H1 (cell line): ENCODE measurements at regions not wholly inside any gene's neighbourhood (a gene's known extent, or its start where the extent isn't known, plus 50 kb on each side); places are given as distances from the start of the nearest gene placed in this dataset.

Experiments
- BCL11A ChIP-seq, 2 experiments: IDR thresholded peaks; one replicate each; pipeline ENCODE4 v1.6.1; 2011; ENCODE audit warnings: low read depth in 2 of 2, low read length in 2 of 2, mild to moderate bottlenecking in 2 of 2
- CEBPB ChIP-seq: IDR thresholded peaks from 2 replicates; pipeline ENCODE4 v1.6.1; 2012; ENCODE audit warnings: low read depth, low read length
- CHD1 ChIP-seq: IDR thresholded peaks from 2 replicates; pipeline ENCODE4 v1.6.1; 2012; ENCODE audit warnings: low read depth, low read length, improper control_type of control experiment
- CHD2 ChIP-seq: IDR thresholded peaks from 2 replicates; pipeline ENCODE4 v1.6.1; 2012; ENCODE audit warnings: low read length, improper control_type of control experiment
- CREB1 ChIP-seq: IDR thresholded peaks from 2 replicates; pipeline ENCODE4 v1.6.1; 2012; ENCODE audit warnings: inconsistent platforms
- EZH2 ChIP-seq: fragments of 200-600 bp; sonication (generic); IDR thresholded peaks from 2 replicates; pipeline ENCODE4 v1.7.1; 2012; ENCODE audit warnings: low read depth, mild to moderate bottlenecking, moderate library complexity, low read length, inconsistent platforms; ENCODE audit not compliant: severe bottlenecking
- GABPA ChIP-seq: IDR thresholded peaks from 2 replicates; pipeline ENCODE4 v1.6.1; 2011; ENCODE audit warnings: mild to moderate bottlenecking, low read length, moderate library complexity, borderline replicate concordance; ENCODE audit not compliant: insufficient read depth
- GTF2F1 ChIP-seq: IDR thresholded peaks from 2 replicates; pipeline ENCODE4 v1.6.1; 2012; ENCODE audit warnings: low read depth, low read length, improper control_type of control experiment, borderline replicate concordance
- HDAC2 ChIP-seq, 2 experiments: fragments of 300-600 bp in 1 of 2; sonication (generic) in 1 of 2; IDR thresholded peaks; 2 replicates each; pipeline ENCODE4 v1.6.1; 2011 to 2012; ENCODE audit warnings: low read depth in 2 of 2, low read length in 2 of 2, mild to moderate bottlenecking in 2 of 2, moderate library complexity in 2 of 2, borderline replicate concordance in 1 of 2, inconsistent platforms in 1 of 2
- KDM1A ChIP-seq: fragments of 200-600, 300-600 bp; sonication (generic); IDR thresholded peaks from 2 replicates; pipeline ENCODE4 v1.7.1; 2016; ENCODE audit warnings: mild to moderate bottlenecking, low read length, borderline replicate concordance
- KDM4A ChIP-seq: IDR thresholded peaks from one replicate; pipeline ENCODE4 v1.7.1; 2012; ENCODE audit warnings: low read depth, mild to moderate bottlenecking, moderate library complexity, low read length, inconsistent platforms; ENCODE audit not compliant: severe bottlenecking
- MAFK ChIP-seq: IDR thresholded peaks from 2 replicates; pipeline ENCODE4 v1.6.1; 2012; ENCODE audit warnings: low read depth, mild to moderate bottlenecking, improper control_type of control experiment, low read length
- POLR2AphosphoS5 ChIP-seq: IDR thresholded peaks from 2 replicates; pipeline ENCODE4 v1.6.1; 2011; ENCODE audit warnings: low read depth, low read length
- RAD21 ChIP-seq, 2 experiments: IDR thresholded peaks in 1 of 2; conservative IDR thresholded peaks in 1 of 2; 2 replicates each; pipeline ENCODE4 v1.6.1; 2011; ENCODE audit warnings: low read depth in 2 of 2, low read length in 2 of 2, improper control_type of control experiment in 1 of 2, inconsistent platforms in 1 of 2, mild to moderate bottlenecking in 1 of 2, moderate library complexity in 1 of 2
- SIRT6 ChIP-seq: IDR thresholded peaks from one replicate; pipeline ENCODE4 v1.7.1; 2012; ENCODE audit warnings: low read length, inconsistent platforms
- SIX5 ChIP-seq: IDR thresholded peaks from 2 replicates; pipeline ENCODE4 v1.6.1; 2011; ENCODE audit warnings: mild to moderate bottlenecking, low read depth, low read length
- SUZ12 ChIP-seq: fragments of 200-600 bp; sonication (generic); IDR thresholded peaks from 2 replicates; pipeline ENCODE4 v1.6.1; 2012; ENCODE audit warnings: mild to moderate bottlenecking, inconsistent platforms, low read length, moderate library complexity, mixed read lengths
- TAF7 ChIP-seq: optimal IDR thresholded peaks from 2 replicates; pipeline ENCODE3; 2011; ENCODE audit warnings: low read depth, mild to moderate bottlenecking, inconsistent platforms, low read length, moderate library complexity, borderline replicate concordance
- TCF12 ChIP-seq: IDR thresholded peaks from 2 replicates; pipeline ENCODE4 v1.6.1; 2011; ENCODE audit warnings: low read depth, mild to moderate bottlenecking, low read length
- YY1 ChIP-seq: IDR thresholded peaks from 2 replicates; pipeline ENCODE4 v1.6.1; 2011; ENCODE audit warnings: low read depth, mild to moderate bottlenecking, low read length
- TF ChIP-seq, protein P1 (sequence below): IDR thresholded peaks from 2 replicates; pipeline ENCODE4 v1.6.1; 2011; ENCODE audit warnings: low read depth, mild to moderate bottlenecking, low read length; ENCODE audit not compliant: insufficient read depth
- TF ChIP-seq, protein P2 (sequence below): IDR thresholded peaks from 2 replicates; pipeline ENCODE4 v1.6.1; 2012; ENCODE audit warnings: low read length, inconsistent platforms

DNA sequence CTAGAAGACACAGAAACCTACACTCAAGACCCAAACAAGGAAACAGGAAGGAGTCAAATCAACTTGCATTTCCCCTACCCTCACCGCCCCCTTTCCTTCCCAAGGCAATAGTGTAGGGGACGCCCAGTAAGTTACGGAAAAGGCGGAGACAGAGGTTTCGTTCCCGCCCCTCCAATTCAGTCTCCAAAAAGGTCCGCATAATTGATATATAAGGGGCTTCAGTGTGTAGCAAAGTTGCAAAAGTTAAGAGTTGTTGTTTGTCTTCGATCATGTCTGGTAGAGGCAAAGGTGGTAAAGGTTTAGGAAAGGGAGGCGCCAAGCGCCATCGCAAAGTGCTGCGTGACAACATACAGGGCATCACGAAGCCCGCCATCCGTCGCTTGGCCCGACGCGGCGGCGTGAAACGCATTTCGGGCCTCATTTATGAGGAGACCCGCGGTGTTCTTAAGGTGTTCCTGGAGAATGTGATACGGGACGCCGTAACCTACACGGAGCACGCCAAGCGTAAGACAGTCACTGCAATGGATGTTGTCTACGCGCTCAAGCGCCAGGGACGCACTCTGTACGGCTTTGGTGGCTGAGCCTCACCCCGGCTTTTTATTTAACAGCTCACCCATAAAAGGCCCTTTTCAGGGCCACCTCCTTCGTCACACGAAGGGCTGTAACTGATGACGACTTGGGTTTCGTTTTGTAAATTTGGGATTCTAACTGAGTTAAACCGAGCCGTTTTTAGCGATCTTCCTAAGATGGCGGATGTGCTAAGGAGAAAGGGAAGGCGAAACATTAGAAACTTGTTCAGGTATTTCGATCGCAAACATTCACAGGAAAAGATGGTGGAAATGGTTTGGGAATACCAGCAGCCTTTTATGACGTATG, 124.6 kb upstream of the BTN3A2 start (continued):
- no peak for TF ChIP-seq BCL11A (IDR thresholded peaks at IDR 0.05; ENCODE audit: low read depth in 2 of 2, low read length in 2 of 2)
- no peak for TF ChIP-seq GABPA
- no peak for TF ChIP-seq SUZ12
- TF ChIP-seq, protein P1, sequence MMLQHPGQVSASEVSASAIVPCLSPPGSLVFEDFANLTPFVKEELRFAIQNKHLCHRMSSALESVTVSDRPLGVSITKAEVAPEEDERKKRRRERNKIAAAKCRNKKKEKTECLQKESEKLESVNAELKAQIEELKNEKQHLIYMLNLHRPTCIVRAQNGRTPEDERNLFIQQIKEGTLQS = no peak
- TF ChIP-seq TAF7 = peak; percentile 96
- peak; percentile 88 for TF ChIP-seq SIRT6
- TF ChIP-seq EZH2 = no peak
- no peak for TF ChIP-seq RAD21 (IDR thresholded peaks at IDR 0.05 in 1 of 2, conservative IDR thresholded peaks at IDR 0.05 in 1 of 2; ENCODE audit: low read depth in 2 of 2, low read length in 2 of 2)
- peak; percentile 50; the same call in 1 of the 2 replicates for TF ChIP-seq MAFK
- no peak for TF ChIP-seq KDM4A
- peak; percentile 20; the same call in 1 of the 2 replicates for TF ChIP-seq CREB1
- no peak for TF ChIP-seq HDAC2 (IDR thresholded peaks at IDR 0.05; ENCODE audit: borderline replicate concordance in 1 of 2, low read depth in 2 of 2, low read length in 2 of 2)
- 0 out of 2 replicates have a peak, but pooled peaks have one; percentile 42 for TF ChIP-seq TCF12
- TF ChIP-seq CHD2 = peak; percentile 78
- TF ChIP-seq CEBPB = 0 out of 2 replicates have a peak, but pooled peaks have one; percentile 7
- peak; percentile 89 for TF ChIP-seq YY1
- peak; percentile 97 for TF ChIP-seq GTF2F1
- TF ChIP-seq SIX5 = no peak
- peak; percentile 100 for TF ChIP-seq POLR2AphosphoS5
- peak; percentile 83 for TF ChIP-seq CHD1
- TF ChIP-seq, protein P2, sequence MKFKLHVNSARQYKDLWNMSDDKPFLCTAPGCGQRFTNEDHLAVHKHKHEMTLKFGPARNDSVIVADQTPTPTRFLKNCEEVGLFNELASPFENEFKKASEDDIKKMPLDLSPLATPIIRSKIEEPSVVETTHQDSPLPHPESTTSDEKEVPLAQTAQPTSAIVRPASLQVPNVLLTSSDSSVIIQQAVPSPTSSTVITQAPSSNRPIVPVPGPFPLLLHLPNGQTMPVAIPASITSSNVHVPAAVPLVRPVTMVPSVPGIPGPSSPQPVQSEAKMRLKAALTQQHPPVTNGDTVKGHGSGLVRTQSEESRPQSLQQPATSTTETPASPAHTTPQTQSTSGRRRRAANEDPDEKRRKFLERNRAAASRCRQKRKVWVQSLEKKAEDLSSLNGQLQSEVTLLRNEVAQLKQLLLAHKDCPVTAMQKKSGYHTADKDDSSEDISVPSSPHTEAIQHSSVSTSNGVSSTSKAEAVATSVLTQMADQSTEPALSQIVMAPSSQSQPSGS = peak; percentile 93
- no peak for TF ChIP-seq KDM1A
